HL-60 (cell line): ENCODE measurements at regions not wholly inside any gene's neighbourhood (a gene's known extent, or its start where the extent isn't known, plus 50 kb on each side); places are given as distances from the start of the nearest gene placed in this dataset.

Experiments
- POLR2AphosphoS5 ChIP-seq: IDR thresholded peaks from 2 replicates; pipeline ENCODE4 v1.6.1; 2012; ENCODE audit warnings: low read depth
- SPI1 ChIP-seq: IDR thresholded peaks from 2 replicates; pipeline ENCODE4 v1.6.1; 2012; ENCODE audit warnings: low read depth, mild to moderate bottlenecking, borderline replicate concordance
- TF ChIP-seq, protein P1 (sequence below): IDR thresholded peaks from one replicate; pipeline ENCODE4 v1.5.1; 2011; ENCODE audit warnings: low read length, control low read depth, inconsistent platforms; ENCODE audit not compliant: insufficient read depth

DNA sequence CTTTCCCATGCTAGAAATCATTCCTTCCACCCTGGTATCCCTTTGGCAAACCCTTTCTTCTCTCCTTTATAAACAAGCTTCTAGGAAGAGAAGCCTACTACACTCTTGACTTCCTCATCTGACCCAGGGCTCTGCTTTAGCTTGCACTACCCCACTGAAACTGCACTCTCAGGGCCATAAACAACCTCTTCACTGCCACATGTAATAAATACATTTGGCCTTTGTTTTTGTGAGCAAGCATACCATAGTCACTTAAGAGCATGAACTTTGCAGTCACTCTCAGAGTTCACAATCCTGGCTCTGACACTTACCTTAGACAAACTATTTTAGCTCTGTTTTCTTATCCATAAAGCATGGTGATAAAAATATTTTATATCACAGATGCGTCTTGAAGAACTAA is 50.7 kb upstream of the USP38 start:
- TF ChIP-seq, protein P1, sequence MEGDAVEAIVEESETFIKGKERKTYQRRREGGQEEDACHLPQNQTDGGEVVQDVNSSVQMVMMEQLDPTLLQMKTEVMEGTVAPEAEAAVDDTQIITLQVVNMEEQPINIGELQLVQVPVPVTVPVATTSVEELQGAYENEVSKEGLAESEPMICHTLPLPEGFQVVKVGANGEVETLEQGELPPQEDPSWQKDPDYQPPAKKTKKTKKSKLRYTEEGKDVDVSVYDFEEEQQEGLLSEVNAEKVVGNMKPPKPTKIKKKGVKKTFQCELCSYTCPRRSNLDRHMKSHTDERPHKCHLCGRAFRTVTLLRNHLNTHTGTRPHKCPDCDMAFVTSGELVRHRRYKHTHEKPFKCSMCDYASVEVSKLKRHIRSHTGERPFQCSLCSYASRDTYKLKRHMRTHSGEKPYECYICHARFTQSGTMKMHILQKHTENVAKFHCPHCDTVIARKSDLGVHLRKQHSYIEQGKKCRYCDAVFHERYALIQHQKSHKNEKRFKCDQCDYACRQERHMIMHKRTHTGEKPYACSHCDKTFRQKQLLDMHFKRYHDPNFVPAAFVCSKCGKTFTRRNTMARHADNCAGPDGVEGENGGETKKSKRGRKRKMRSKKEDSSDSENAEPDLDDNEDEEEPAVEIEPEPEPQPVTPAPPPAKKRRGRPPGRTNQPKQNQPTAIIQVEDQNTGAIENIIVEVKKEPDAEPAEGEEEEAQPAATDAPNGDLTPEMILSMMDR = no peak
- no peak for TF ChIP-seq POLR2AphosphoS5
- TF ChIP-seq SPI1 = 0 out of 2 replicates have a peak, but pooled peaks have one; percentile 12
